ENCODE measurements at regions not wholly inside any gene's neighbourhood (a gene's known extent, or its start where the extent isn't known, plus 50 kb on each side); places are given as distances from the start of the nearest gene placed in this dataset.
A peak's percentile ranks its signal among the peaks of the same experiment; 100 is the strongest.

DNA sequence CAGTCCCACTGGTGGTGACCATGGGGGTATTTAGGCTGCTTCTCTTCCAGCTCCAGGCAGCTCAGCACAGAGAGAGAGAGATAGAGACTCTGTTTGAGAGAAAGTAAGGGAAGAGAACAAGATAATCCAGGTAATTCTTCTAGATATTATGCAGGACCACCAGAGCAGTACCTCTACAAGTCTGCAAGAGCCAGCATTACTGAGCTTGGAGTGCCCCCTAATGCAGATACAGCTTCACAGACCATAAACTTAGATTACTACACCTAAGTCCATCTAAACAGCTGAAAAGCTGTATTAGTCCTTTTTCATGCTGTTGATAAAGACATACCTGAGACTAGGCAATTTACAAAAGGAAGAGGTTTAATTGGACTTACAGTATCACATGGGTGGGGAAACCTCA is 570.3 kb downstream of the LRRIQ3 start:
- DNase-seq, result no peak

DNA sequence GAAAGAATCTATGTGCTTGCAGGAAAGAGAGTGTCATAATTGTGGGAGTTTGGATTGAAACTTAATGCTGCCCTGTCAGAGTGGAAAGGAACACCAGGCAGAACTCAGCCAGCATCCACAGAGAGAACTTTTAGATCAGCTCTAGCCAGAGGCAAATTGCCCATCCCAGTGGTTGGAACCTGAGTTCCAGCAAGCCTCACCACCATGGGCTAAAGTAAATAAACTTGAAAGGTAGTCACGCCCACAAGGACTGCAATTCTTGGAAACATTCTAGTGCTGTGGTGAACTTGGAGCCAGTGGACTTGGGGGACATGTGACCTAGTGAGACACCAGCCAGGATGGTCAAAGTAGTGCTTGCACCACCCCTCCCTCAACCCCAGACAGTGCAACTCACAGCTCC is 571.6 kb downstream of the LRRIQ3 start:
- no peak for DNase-seq

DNA sequence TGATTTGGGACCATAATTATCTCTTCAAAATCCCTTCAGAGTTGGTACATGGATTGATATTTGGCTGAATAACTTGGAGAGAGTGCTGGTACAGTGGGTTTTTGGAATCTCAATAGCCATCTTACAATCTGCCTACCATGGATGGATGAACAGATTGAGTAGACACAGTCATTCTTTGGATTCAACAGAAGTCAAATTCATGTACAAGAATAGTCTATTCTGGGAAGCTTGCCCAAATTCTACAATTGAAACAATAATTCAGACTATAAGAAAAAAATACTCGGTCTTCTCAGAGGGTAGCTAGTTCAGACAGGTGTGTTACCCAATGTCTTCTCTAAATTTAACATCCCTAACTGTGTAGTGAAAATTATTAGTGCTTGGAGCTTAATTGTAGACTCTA is 574.0 kb downstream of the LRRIQ3 start:
- no peak for DNase-seq

DNA sequence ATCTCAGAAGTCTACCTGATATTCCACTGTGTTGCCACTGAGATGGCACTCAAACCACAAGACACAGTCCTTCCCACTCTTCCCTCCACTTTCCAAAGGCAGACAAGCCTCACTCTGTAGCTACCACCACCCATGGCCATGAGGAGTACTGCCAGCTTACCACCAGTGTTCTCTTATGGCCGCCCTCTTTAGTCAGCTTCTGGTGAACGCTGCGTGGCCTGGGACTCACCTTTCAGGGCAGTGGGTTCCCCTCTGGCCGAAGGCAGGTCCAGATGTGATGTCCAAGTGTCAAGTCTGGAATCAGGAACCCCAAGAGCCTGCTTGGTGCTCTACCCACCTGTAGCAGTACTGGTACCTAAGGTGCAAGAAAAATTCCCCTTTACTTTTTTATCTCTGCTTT is 580.8 kb downstream of the LRRIQ3 start:
- no peak for DNase-seq

DNA sequence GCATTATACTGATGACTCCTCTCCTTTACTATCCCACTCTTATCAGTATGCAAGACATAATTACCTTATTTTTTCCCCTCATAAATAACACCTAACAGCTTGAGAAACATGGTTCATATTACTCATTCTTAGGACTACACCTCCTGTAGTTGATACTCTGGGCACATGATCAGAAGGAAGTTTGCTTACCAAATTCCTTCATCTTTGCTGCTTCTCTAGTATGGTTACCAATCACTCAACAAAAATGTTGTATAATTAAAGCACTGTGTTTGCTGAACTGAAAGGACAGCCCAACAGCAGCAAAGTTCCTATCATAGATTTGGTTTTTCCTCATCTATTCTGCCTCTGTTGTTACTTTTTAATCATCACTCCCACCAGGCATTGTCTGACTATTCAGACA is 586.3 kb downstream of the LRRIQ3 start:
- DNase-seq, result no peak

GRCh38 chr1:73604739-73605138 is 593.2 kb downstream of the LRRIQ3 start:
- DNase-seq, result no peak

GRCh38 chr1:73604211-73604610 is 593.8 kb downstream of the LRRIQ3 start:
- no peak for DNase-seq

DNA sequence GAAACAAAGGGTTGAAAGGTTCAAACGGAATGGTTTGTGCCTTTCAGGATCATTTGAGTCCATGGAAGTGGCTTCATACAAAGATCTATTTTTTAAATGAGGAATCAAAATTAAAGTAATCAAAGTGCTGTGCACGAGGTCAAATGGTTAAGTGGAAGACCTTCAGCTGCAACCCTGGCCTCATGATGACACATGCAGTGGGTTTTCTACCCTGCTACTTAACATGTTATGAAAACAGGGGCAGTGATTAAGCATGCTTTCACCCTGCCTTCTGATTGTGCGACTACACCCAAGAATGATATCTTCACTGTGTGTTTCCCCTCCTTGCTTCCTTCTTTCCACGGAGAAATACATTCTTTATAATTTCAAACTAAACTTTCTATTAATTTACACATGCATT is 604.2 kb downstream of the LRRIQ3 start:
- no peak for DNase-seq

- DNase-seq, result no peak
These were observed 604.6 kb downstream of the LRRIQ3 start for GRCh38 chr1:73593364-73593763.

- no peak for DNase-seq
These were observed 610.9 kb downstream of the LRRIQ3 start for GRCh38 chr1:73587080-73587479.

DNA sequence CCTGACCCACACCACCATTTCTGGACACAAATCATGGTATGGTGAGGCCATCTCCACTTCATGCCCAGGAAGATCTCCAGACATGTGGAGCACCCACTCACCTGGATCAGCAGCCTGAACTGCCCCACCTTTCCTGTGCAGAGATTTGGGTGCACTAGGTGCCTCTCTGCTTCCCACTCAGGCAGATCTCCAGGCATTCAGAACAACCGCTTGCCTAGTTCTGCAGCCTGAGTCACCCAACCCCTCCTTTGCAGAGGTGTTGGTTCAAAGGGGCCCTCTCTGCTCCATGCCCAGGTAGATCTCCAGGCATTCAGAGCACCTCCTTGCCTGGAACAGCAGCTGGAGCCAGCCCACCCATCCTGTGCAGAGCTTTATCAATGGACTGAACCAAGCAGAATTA is 620.8 kb downstream of the LRRIQ3 start:
- DNase-seq, result no peak

DNA sequence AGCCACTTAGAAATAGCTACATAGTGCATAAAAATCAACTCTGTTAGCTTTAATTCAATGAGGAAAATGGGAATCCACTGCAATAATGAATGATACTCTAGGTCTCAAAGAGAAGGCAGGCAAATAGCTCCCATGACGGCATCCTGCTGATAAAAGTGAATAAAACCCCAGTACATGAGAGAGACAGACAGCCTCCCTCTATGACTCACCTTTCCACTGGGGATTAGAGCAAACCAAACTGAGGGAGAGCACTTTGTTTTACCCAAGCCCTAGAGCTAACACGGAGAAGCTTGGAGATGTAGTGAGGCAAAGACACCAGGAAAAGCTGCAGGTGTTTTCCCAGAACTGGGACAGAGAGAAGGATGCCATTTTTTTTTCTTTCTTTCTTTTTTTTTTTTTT is 621.9 kb downstream of the LRRIQ3 start:
- DNase-seq, result no peak

GRCh38 chr1:73564294-73564693 is 633.7 kb downstream of the LRRIQ3 start:
- no peak for DNase-seq

DNA sequence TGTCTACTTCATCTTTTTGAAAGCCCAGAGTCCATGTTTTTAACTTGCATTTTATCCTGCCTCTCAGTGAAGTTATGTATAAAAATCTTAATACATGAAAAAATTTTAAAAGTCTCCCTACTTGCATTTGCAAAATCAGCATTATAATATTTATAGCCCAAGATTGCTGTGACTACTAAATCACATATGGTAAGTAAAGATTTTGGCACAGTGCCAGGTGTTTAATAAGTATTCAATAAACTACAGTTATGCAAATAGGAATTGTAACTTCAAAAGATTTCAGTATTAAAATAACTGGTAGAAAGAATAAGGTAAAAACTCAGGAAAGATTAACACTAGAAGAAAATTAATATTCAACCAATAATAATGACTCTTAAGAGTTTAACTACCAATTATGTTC is 641.7 kb downstream of the LRRIQ3 start:
- no peak for DNase-seq

GRCh38 chr1:73537400-73537799 is 660.6 kb downstream of the LRRIQ3 start:
- no peak for DNase-seq

GRCh38 chr1:73517603-73518191 is 680.3 kb downstream of the LRRIQ3 start:
- no peak for DNase-seq

DNA sequence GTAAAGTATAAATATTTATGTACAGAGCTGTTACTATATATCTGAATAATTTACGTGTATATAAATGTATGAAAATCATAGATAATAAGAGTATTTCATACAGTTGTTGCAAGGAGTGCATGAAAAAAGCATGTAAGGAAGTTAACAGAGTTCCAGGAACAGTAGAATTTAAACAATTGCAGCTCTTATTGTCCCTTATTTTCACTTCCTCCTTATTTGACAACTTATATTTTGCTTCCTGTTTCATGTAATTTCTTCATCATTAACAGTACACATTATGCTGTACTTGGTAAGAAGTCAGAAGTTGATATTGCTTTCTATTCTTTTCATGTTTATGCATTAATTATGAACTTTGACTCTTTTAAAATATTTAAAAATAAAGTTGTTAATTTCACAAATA is 681.5 kb downstream of the LRRIQ3 start:
- peak; percentile 1 for DNase-seq

DNA sequence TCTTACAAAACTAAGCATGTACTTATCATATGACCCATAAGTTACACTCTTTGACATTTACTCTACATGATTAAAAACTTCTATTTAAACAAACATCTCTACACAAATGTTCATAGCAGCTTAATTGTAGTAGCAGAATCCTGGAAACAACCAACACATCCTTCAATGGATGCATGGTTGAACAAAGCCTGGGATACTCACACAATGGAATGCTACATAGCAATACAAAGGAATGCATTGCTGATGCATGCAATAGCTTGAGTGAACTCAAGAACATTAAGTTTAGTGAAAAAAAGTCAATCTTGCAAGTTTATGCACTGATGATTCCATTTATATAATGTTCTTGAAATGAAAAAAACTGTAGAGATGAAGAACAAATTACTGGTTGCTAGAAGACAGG is 686.9 kb downstream of the LRRIQ3 start:
- no peak for DNase-seq

GRCh38 chr1:73500154-73500553 is 697.8 kb downstream of the LRRIQ3 start:
- DNase-seq, result no peak

GRCh38 chr1:73499671-73500070 is 698.3 kb downstream of the LRRIQ3 start:
- no peak for DNase-seq

DNA sequence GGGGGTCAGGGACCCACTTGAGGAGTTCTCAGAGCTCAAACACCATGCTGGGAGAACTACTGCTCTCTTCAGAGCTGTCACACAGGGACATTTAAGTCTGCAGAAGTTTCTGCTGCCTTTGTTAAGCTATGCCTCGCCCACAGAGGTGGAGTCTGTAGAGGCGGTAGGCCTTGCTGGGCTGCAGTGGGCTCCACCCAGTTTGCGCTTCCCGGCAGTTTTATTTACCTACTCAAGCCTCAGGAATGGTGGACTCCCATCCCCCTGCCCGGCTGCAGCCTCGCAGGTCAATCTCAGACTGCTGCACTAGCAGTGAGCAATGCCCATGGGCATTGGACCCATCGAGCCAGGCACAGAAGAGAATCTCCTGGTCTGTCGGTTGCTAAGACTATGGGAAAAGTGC is 706.4 kb downstream of the LRRIQ3 start:
- no peak for DNase-seq

GRCh38 chr1:73475316-73475870 is 722.6 kb downstream of the LRRIQ3 start:
- no peak for DNase-seq

DNA sequence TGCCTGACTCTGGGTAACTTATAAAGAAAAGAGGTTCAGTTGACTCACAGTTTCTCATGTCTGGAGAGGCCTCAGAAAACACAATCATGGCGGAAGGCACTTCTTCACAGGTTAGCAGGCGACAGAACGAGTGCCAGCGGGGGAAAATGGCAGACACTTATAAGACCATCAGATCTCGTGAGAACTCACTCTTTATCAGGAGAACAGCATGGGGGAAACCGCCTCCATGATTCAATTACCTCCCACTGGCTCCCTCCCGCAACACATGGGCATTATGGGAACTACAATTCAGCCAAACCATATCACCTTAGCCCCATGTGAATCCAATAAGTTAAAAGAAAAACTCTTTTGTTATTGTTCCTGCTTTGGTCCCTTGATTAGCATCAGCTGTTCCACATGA is 725.2 kb downstream of the LRRIQ3 start:
- DNase-seq, result no peak

DNA sequence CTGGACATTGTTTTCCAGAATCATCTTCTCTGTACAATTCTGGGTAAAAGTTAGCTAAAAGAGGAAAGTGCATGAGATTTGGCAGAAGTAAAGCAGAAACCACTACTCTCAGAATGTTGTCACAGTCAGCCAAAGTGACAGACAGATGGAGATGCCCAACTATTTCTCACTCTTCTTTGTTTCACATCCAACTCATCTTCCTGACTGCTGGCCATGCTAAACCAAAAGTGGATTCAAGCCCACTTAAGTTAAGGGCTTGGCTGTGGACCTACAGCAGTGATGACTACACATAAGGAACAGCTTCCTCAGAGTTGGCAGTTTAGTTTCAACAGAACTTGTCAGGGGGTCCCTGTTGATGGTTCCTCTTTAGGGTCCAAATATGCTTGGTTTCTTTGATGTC is 730.2 kb downstream of the LRRIQ3 start:
- no peak for DNase-seq

DNA sequence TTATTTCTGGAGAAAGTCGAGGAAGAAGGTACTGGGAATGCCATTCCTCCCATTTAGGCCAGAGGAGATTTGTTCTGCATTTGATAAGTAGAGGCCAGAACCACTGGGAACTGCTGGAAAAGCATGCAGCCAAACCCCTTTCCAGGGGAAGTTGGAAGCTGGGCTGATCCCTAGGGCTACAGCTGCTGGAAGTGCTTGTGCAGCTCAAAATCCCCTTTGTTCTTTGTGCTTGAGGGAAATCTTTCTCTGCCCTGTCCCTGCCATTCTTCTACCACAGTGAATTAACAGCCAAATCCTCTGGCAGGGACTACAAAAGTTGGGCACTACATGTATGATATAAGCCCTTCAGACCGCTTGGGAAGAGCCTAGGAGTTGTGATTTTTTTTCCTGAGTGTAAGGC is 734.1 kb downstream of the LRRIQ3 start:
- no peak for DNase-seq

- DNase-seq, result no peak
These were observed 745.5 kb downstream of the LRRIQ3 start for GRCh38 chr1:73452522-73452921.

Data from KG1 (cell line).